MM.1S (cell line): ENCODE measurements at regions not wholly inside any gene's neighbourhood (a gene's known extent, or its start where the extent isn't known, plus 50 kb on each side); places are given as distances from the start of the nearest gene placed in this dataset.
A peak's percentile ranks its signal among the peaks of the same experiment; 100 is the strongest.

Experiments
- DNase-seq: peaks from one replicate; pipeline ENCODE4 v3.0.0-alpha.2; 2015
- H2AFZ ChIP-seq: fragments of 300-600 bp; sonication (generic); 2 replicates; pipeline ENCODE4 v1.6.0; 2016; ENCODE audit warnings: antibody characterized with exemption, low read length
- H3F3A ChIP-seq: fragments of 300-600 bp; sonication (generic); 2 replicates; pipeline ENCODE4 v1.6.1; 2016; ENCODE audit warnings: mild to moderate bottlenecking, antibody characterized with exemption, low read length, moderate library complexity, mixed read lengths; ENCODE audit not compliant: insufficient read depth
- H3K27ac ChIP-seq: fragments of 300-600 bp; sonication (generic); 2 replicates; pipeline ENCODE4 v1.5.1; 2016; ENCODE audit warnings: mild to moderate bottlenecking, low read length
- H3K27me3 ChIP-seq: fragments of 300-600 bp; sonication (generic); replicated peaks from 2 replicates; pipeline ENCODE4 v1.6.0; 2016; ENCODE audit warnings: low read length; ENCODE audit not compliant: insufficient read depth
- H3K36me3 ChIP-seq: fragments of 300-600 bp; sonication (generic); replicated peaks from 2 replicates; pipeline ENCODE4 v1.6.1; 2016; ENCODE audit warnings: mild to moderate bottlenecking, low read length, mixed read lengths; ENCODE audit not compliant: insufficient read depth
- H3K4me1 ChIP-seq: fragments of 300-600 bp; sonication (generic); 2 replicates; pipeline ENCODE4 v1.6.1; 2016; ENCODE audit warnings: low read length, mixed read lengths
- H3K4me2 ChIP-seq: fragments of 300-600 bp; sonication (generic); 2 replicates; pipeline ENCODE4 v1.6.0; 2016; ENCODE audit warnings: low read depth, low read length
- H3K4me3 ChIP-seq: fragments of 300-600 bp; sonication (generic); 2 replicates; pipeline ENCODE4 v1.5.1; 2016; ENCODE audit warnings: low read length, mixed read lengths
- H3K79me2 ChIP-seq: fragments of 300-600 bp; sonication (generic); 2 replicates; pipeline ENCODE4 v1.6.1; 2016; ENCODE audit warnings: mixed run types, low read length, mixed read lengths
- H3K9ac ChIP-seq: fragments of 300-600 bp; sonication (generic); 2 replicates; pipeline ENCODE4 v1.6.1; 2016; ENCODE audit warnings: low read length, mixed read lengths
- H3K9me2 ChIP-seq: fragments of 300-600 bp; sonication (generic); replicated peaks from 2 replicates; pipeline ENCODE4 v1.6.1; 2016; ENCODE audit warnings: mild to moderate bottlenecking, low read length, mixed read lengths; ENCODE audit not compliant: insufficient read depth
- H3K9me3 ChIP-seq: fragments of 300-600 bp; sonication (generic); replicated peaks from 2 replicates; pipeline ENCODE4 v1.6.1; 2016; ENCODE audit warnings: mild to moderate bottlenecking, low read length, mixed read lengths; ENCODE audit not compliant: insufficient read depth
- H4K20me1 ChIP-seq: fragments of 300-600 bp; sonication (generic); 2 replicates; pipeline ENCODE4 v1.6.1; 2016; ENCODE audit warnings: mild to moderate bottlenecking, low read length, moderate library complexity, mixed read lengths; ENCODE audit not compliant: insufficient read depth
- CTCF ChIP-seq: fragments of 300-600 bp; sonication (generic); IDR thresholded peaks from 2 replicates; pipeline ENCODE4 v1.5.1; 2016; ENCODE audit warnings: antibody characterized with exemption, low read length, mixed read lengths
- EZH2 ChIP-seq: fragments of 300-600 bp; sonication (generic); optimal IDR thresholded peaks from 2 replicates; pipeline ENCODE3; 2017; ENCODE audit warnings: low read depth, mild to moderate bottlenecking, antibody characterized with exemption, low read length, mixed read lengths
- EZH2phosphoT487 ChIP-seq: fragments of 300-600 bp; sonication (generic); IDR thresholded peaks from 2 replicates; pipeline ENCODE4 v1.6.1; 2018; ENCODE audit warnings: antibody characterized with exemption, low read length

GRCh38 chr4:31727030-31727429 lies 1006.9 kb downstream of the PCDH7 start:
- H4K20me1 ChIP-seq: no peaks in the 10 kb centered on the region
- no peak overlapping the region for H2AFZ ChIP-seq
- H3K4me2 ChIP-seq: no peak overlapping the region
- no peaks in the 10 kb centered on the region for H3K79me2 ChIP-seq
- no peaks in the 10 kb centered on the region for H3K4me1 ChIP-seq
- no peaks in the 10 kb centered on the region for H3K36me3 ChIP-seq
- H3K9ac ChIP-seq: no peak overlapping the region
- H3K27me3 ChIP-seq: no peaks in the 10 kb centered on the region
- no peak for TF ChIP-seq EZH2
- no peak overlapping the region for H3K4me3 ChIP-seq
- H3K9me2 ChIP-seq: no peaks in the 10 kb centered on the region
- no peak overlapping the region for H3K27ac ChIP-seq
- H3K9me3 ChIP-seq: no peaks in the 10 kb centered on the region
- H3F3A ChIP-seq: no peaks in the 10 kb centered on the region
- no peak for DNase-seq

GRCh38 chr4:31735004-31735403 lies 1014.8 kb downstream of the PCDH7 start:
- H4K20me1 ChIP-seq: no peaks in the 10 kb centered on the region
- no peaks in the 10 kb centered on the region for H3K79me2 ChIP-seq
- H3K36me3 ChIP-seq: no peaks in the 10 kb centered on the region
- H3K27me3 ChIP-seq: no peaks in the 10 kb centered on the region
- no peaks in the 10 kb centered on the region for H3K4me1 ChIP-seq
- H3K9ac ChIP-seq: no peak overlapping the region
- no peaks in the 10 kb centered on the region for H3K9me2 ChIP-seq
- H3K9me3 ChIP-seq: no peaks in the 10 kb centered on the region
- DNase-seq: no peak
- H2AFZ ChIP-seq: no peak overlapping the region
- no peak overlapping the region for H3K27ac ChIP-seq
- H3F3A ChIP-seq: no peaks in the 10 kb centered on the region
- TF ChIP-seq EZH2 (no peak), CTCF (no peak), EZH2phosphoT487 (no peak)
- H3K4me2 ChIP-seq: no peak overlapping the region
- H3K4me3 ChIP-seq: no peak overlapping the region

- H4K20me1 ChIP-seq: no peaks in the 10 kb centered on the region
- DNase-seq: peak; percentile 15
- no peaks in the 10 kb centered on the region for H3K27me3 ChIP-seq
- no peaks in the 10 kb centered on the region for H3K9me2 ChIP-seq
- no peaks in the 10 kb centered on the region for H3K36me3 ChIP-seq
- no peaks in the 10 kb centered on the region for H3K9me3 ChIP-seq
- H3K9ac ChIP-seq: no peak overlapping the region
- no peak overlapping the region for H3K4me2 ChIP-seq
- no peaks in the 10 kb centered on the region for H3F3A ChIP-seq
- no peak overlapping the region for H3K27ac ChIP-seq
- no peaks in the 10 kb centered on the region for H3K79me2 ChIP-seq
- no peak overlapping the region for H2AFZ ChIP-seq
- TF ChIP-seq EZH2 (no peak), EZH2phosphoT487 (no peak), CTCF (no peak)
- H3K4me1 ChIP-seq: no peaks in the 10 kb centered on the region
- no peak overlapping the region for H3K4me3 ChIP-seq
Observed at GRCh38 chr4:31737419-31737818, 1017.2 kb downstream of the PCDH7 start.

GRCh38 chr4:31741326-31741725 lies 1021.2 kb downstream of the PCDH7 start:
- no peak overlapping the region for H2AFZ ChIP-seq
- H3K9ac ChIP-seq: no peak overlapping the region
- H3K27me3 ChIP-seq: no peaks in the 10 kb centered on the region
- H4K20me1 ChIP-seq: no peaks in the 10 kb centered on the region
- H3K9me3 ChIP-seq: no peaks in the 10 kb centered on the region
- H3K4me3 ChIP-seq: no peak overlapping the region
- no peak for DNase-seq
- no peaks in the 10 kb centered on the region for H3F3A ChIP-seq
- TF ChIP-seq CTCF: no peak
- no peak for TF ChIP-seq EZH2
- no peak for TF ChIP-seq EZH2phosphoT487
- no peaks in the 10 kb centered on the region for H3K4me1 ChIP-seq
- no peaks in the 10 kb centered on the region for H3K9me2 ChIP-seq
- no peaks in the 10 kb centered on the region for H3K79me2 ChIP-seq
- H3K27ac ChIP-seq: no peak overlapping the region
- no peaks in the 10 kb centered on the region for H3K36me3 ChIP-seq
- no peak overlapping the region for H3K4me2 ChIP-seq
